CD4-positive, alpha-beta T cell treated with Interleukin-6 for 4 hours (primary cell): ENCODE measurements at regions not wholly inside any gene's neighbourhood (a gene's known extent, or its start where the extent isn't known, plus 50 kb on each side); places are given as distances from the start of the nearest gene placed in this dataset.

Experiments used
- DNase-seq: peaks from one replicate; pipeline ENCODE4 v3.0.0-alpha.2; 2020; ENCODE audit warnings: mixed read lengths

DNA sequence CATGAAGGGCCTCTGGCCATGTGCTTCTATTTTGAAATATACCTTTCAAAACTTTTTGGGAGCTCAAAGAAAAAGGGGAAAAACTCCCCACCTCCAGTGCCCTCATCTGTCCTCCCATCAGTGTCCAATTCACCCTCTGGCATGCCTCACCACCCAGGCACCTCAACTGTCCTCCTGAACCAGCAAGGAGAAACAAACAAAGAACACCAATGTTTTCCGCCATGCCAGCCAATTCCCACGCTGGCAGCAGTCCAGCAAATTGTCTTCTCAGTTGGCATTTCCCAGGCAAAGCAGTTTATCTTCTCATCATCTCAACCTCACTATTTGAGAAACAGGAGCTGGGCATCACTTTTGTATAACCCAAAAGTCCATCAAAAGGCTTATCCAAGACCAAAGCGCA, 496.9 kb downstream of the SOX6 start:
- no peak for DNase-seq

DNA sequence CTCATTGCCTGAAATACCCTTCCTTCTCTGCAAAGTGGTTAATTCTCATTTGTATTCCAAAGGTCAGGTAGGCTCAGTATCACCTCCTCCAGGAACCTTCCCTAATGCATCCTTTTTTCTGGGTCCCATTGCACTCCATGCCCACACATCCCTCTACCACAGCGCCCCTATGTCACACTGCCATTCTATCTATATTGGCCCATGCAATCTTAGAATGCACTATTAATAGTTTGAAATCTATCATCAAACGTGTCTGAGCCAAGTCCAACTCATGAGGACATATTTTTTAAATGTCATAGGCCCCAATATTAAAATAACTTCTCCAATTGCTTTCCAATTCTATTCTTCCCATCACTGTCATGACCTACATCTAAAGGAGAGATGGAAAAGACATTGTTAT, 495.1 kb downstream of the SOX6 start:
- no peak for DNase-seq

DNA sequence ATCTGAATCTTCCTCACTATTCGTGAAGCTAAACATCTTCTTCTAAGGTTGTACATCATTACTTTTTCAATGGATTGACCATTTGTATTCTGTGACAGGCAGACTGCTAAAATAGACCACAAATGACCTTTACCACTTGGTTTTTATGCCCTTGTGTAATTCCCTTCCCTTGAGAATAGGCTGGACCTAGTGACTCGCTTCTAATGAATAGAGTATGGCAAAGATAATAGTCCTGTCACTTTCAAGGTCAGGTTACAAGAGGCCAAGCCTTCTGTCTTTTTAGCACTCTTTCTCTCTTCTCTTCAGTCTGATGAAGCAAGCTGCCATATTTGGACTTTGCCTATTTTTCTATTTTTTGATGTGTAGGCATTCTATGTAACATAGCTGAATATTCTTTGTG, 492.9 kb downstream of the SOX6 start:
- DNase-seq: no peak

DNA sequence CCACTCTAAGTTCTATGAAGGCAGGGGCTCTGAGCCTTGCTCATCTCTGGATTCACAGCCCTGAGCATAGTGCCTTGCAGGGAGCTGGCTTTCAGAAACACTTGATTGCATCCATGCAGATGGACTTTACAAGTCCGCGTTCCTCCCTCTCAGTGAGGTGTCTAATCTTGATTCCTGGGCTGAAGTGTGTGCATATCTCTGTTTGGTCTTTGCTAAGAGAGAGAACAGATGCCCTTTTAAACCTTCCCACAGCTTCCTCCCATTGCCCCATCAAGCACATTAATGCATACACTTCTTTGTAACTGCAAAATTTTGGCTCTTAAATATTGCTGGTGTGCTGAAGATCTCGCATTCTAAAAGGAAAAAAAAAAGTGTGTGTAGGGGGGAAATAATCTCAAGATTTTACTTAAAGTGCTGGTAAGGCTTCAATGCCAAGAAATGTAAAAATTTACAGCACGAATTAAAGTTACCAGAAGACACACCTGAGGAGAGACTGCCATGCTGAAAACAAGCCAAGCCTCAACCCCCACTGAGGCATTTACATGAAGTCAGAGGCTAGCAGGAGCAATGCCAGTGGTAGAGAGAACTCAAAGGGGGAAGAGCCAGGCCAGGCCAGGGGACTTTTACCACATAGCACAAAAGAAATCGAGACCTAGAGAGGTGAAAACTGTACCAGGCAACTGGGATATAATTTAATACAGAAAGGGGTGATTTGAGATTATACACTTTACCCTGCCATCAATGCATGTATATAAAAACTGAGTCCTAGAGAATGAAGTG, 492.1 kb downstream of the SOX6 start:
- DNase-seq: no peak

DNA sequence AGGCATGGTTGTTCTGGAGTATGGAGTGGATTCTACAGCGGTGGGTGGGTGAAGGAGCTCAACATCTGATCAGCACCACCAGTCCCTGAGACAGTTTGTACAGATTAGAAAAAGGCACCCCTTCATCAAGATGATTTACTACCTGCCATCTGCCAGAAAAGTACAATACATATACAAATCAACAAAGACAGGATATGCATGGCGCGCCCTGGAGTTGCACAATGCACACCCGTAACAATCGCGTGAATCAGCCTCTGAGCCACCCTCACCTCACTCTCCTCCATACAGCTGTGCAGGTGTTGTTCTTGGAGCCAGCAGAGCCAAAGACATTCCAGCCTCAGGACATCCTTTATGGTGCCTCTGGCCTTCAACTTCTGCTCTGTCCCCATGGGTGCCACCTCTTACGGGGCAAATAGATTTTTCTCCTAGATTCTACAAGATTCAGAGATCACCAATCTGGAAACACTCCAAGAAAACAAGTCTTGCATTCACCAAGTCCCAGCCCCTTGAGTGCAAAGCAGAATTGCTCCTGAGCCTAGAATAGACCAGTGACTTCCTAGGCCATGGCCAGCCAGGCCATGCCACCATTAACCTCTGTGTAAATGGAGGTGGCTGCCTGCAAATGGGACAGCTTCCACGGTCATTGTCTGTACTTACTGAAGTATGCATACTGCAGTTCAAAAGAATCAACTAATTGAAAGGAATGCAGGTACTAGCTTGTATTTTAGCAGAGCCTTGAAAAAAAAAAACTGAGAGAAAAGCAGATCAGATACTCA, 490.9 kb downstream of the SOX6 start:
- no peak for DNase-seq

DNA sequence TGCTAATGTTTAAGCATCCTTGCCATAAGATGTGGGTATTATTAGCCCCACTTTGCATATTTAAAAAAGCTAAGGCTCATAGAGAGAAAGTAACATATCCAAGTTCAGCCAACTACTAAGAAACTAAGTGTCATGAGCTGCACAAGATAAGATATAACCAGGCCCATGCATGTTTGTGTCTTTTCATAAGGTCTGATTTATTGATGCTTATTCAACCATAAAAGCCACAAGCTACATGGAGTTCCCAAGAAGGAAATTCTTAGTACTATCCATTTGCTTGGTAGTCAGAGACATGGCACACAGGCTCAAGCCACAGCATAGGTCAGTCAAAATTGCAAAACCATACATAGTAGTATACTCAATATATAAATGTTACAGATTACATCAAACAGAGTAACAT, 488.5 kb downstream of the SOX6 start:
- no peak for DNase-seq

DNA sequence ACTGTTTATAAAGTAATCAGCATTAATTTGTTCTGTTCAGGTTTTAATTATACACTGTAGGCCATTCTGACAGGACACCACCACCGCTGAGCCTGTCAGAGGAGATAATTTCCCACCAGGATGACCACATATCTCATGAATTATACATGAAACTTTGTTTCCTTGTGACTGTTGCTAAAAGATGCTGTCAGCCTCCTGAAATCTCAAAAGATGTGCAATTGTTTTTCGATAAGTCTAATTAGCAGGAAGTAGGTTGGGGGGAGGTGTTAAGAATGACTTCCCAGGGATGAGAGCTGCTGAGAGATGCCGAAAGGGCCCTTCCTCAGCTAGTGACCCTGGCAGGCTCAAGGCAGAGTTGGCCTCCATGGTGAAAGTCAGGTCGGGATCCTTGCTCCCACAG, 485.4 kb downstream of the SOX6 start:
- DNase-seq: no peak

DNA sequence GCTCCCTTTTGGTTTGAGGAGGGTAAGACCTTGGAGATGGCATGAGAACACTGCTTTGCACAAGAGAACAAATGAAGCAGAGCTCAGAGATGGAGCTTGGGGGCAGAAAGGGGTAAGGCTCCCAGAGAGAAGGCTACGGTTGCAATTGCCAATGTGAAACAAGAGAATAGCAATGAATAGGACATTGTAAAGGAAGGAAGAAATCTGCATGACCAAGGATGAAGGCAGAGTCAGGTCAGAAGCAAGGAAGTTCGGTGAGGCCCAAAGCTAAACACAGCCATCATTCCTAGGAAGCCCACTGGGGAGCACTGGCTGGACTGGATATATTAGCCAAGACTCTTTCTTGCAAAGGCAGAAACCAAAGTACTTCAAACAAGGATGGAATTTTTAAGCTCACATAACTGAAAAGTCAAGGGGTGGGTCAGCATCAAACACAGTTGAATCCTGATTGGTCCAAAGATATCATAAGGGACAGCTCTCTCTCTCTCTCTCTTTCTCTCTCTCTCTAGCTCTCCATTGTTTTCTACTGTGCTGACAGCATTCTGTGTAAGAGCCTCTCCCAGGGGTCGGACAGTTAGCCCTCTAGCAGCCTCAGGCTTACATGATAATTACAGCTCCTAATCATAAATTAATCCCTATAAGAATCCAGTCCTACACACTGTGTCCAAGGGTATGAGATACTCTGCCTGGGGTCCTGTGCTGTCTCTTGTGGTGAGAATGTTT, 484.3 kb downstream of the SOX6 start:
- DNase-seq: no peak

DNA sequence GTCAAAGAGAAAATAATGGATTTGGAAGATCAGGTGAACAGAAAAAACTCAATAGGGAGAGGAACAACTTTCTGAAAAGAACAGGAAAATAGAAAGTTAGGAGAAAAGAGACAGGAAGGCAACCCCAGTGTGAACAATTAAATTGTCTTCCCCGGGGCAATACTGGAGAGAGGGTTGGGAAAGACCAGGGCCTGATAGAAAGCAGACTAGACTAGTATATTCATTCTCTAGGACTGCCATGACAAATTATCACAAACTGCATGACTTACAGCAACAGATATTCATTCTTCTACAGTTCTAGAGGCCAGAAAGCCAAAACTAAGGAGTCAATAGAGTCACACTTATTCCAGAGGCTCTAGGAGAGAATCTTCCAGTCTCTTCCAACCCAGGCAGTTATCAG, 482.8 kb downstream of the SOX6 start:
- DNase-seq: no peak

DNA sequence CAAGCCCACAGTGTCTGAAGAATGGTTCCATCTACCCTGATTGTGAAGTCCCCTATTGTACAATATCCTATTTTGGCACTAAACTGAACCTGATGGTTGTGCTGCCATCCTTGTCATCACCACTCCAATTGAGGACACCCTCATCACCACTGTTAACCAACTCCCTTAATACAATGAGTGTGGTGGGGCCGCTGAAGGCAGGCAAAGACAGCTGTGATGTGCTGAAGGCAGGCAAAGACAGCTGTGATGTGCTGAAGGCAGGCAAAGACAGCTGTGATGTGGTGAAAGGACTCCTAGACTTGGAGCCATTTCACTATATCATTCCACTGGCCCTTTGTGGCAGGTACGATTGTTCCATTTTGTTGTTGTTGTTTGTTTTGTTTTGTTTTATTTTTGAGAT, 481.6 kb downstream of the SOX6 start:
- no peak for DNase-seq

DNA sequence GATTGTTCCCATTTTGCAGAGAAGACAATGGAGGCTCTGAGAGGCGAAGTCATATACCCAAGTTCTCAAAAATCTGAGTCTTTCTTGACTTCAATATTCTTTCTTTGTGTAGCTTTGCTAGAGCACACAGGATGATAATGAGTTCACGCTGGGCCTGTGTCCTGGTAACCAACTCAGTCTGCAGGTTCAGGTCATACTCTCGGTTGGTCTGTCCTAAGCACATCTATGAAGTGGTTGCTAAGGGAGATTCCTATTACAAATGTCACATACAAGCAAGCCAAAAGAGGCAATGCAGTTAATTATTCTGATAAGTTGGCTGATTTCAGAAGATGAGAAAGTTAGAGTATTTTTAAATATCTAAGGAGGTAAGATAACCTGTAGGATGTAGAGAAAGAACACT, 481.0 kb downstream of the SOX6 start:
- no peak for DNase-seq

DNA sequence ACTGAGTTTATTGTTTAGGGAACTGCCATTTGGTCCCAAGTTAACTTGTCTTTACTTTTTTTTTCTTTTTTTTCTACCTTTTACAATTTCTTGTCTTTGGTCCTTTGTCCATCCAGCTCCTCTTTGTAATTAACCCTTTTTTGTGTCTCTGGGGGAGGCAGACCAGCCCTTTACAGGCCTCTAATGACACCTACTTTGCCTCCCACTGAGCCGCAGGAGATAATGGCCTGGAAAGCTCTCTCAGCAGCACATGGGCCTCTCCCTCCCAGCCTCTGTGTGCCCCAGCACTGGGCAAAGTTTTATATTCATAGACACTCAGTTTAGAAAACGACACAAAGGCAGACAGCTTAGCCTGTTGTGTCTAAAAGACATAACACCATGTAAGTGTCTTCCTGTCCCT, 480.4 kb downstream of the SOX6 start:
- DNase-seq: no peak

DNA sequence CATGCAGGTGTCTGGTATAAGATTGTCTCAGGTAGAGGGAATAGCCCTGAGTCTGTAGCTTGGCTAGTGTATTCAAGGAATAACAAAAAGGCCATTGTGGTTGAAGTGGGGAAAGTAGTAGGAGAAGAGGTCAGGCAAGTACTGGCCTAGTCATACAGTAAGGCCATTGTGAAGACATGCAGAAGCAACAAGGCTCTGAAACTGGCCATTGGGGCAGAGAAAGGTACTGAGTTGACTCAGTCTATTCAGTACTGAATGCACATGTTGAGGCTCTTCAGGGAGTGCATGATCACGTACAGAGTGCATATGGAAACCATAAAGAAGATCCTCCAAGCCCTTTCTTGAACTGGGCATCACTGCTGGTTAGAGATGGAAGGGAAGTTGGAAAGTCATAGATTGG, 477.6 kb downstream of the SOX6 start:
- DNase-seq: no peak

DNA sequence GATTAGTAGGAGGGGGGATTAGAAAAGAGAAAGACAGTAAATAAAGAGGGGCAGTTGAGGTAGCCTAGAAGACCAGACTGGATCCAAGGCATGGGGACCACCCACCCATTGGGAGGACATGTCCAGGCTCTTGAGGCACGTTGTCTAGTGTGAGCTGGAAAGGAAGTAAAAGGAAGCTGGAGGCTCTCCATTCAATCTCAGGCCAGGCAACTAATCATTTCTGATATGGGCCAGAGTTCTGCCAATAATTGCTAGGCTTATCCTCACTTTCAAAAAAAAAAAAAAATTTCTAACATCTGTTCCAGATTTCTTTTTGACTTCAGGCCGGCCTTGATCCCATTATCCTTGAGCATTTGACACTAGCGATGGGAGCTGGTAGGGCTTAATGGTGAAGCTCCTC, 476.1 kb downstream of the SOX6 start:
- DNase-seq: no peak

DNA sequence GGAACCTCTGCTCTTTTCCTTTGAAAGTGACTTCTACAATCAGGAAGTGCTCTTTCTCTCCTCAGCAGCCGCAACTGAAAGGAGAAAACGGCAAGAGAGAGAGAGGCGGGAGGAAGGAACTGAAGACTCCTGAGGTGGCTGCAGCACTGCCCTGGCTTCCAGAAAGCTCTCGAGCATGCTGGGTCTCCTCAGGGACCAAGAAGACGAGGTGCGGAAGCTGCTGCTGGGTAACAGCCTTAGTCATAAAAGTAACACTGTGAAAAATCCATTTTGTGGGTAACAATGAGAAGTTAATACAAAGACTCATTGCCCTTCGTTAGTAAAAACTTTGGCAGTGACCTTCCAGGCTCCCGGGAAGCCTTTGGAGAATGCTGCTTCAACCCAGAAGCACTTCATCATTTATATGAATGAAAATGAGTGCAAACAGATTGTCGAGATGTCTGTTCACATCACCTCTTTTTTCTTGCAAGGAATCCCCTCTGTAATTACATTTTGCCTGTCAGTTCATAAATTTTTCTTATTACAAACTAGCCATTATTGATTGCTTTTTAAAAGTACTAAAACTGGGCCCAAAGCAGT, 473.4 kb downstream of the SOX6 start:
- no peak for DNase-seq

DNA sequence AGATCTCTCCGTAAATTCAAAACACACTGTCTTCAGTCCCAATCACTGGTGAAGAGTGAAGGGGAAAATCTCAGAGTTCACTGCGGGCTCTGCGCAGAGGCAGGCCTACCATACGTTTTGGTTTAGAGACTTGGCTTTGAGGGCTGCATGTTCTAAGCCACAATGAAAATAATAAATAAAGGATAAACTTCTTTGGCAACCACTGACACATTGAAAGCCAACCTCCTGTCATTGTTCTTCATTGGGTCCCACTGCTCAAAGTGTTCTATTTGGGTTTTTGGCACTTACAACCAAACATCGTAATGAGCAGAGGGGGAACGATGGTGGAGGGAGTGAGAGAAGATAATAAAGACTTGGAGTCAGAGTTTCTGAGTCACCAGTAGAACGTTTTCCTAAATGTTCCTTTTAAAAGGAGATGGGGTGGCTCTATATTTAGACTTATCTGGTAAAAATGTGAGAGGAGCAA, 472.9 kb downstream of the SOX6 start:
- DNase-seq: no peak

DNA sequence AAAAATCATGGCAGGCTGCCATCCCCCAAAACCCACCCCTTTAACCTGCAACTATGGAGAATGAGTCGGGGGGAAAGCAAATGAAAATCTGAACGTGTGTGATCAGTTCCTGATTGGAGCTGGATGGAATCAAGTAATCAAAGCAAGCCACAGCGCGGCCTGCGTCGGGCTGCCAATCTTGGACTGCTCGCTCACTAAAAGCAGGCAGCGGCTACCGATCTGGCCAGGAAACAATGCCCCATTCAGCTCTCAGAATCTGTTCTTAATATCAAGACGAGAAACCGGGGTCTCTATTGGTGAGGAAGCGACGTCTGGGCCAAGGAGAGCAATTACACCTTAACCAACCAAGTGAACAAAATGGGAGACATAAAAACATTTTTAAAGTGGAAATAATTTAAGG, 472.2 kb downstream of the SOX6 start:
- DNase-seq: no peak

DNA sequence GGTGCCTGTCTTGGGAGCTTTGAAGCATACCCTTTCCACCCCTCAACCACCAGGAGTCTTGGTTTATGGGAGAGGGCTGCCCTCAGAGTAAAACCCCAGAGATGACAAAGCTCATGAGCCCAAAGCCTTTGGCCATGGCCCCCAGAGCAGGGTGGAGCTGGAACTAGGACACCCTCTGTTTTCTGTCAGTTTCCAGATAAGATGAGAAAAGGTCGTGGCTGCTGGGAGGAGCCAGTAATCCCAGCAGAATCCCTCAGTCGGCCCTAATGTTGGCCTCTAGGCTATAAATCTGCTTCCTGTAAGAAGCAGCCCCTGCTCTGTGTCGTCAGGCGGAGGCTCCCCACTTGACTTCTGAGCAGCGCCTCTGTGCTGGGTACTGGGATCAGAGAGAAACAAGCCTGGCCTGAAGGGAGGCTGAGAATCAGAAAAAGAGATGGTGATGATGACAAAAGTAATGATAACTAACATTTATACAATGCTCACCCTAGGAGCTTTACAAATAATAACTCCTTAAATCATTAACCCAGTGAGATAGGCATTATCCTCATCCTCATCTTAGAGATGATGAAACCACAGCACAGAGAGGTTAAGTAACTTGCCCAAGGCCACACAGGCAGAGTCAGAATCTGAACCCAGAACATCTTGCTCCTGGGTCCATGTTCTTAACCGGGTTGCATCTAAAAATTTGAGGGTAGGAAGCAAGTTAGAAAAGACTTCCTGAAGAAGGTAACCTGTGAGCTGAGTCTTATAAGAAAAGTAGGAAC, 471.4 kb downstream of the SOX6 start:
- DNase-seq: no peak

DNA sequence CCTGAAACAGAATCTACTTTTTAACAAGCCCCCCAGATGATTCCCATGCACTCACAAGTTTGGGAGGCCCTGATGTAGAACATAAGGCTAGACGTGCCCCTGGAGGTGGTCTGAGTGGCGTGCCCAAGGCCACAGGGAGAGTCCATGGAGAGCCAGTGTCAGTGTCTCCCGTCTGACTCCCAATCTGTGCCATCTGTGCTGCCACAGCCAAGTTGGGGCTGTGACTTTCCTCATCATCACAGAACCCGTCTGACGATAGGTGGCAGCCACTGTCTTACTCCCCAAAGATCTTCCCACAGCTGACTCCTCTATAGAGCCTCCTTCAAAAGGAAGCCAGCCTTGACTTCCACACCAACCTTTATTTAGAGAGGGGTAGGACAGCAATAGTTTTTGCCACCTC, 470.5 kb downstream of the SOX6 start:
- DNase-seq: no peak

DNA sequence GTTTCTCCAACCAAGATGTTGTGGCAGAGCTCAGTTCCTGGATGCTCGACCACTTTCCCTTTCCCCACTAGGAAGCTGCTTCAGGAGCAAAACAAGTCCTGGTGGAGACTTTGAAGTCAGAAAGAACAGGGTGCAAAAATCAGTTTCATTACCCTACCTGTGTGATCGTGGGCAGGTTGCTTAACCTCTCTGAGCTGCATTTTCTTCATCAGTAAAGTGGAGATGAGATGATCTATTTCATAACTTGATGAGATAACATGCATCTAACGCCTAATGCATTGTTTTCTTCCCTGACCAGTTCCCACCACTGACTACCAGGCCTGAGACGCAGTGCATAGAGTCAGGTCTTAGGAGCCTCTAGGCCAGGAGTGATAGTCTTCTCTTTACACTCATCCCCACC, 470.0 kb downstream of the SOX6 start:
- no peak for DNase-seq

DNA sequence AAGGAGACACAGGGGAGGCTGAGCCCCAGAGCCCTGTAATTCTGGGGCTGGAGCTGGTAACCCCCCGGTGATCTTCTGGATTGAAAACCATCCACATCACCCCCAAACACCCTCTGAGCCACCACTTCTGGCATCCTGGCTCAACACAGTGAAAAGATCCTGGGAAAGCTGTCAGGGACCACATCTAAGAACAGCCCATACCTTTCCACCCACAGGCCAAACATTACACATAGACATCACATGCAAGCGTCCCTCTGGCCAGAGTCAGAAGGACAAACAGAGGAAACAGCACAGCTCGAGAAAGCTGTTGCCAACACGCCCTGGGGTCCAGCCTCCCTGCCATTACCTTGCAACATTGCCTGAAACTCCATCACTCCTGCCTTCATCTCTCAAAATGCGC, 469.5 kb downstream of the SOX6 start:
- no peak for DNase-seq

DNA sequence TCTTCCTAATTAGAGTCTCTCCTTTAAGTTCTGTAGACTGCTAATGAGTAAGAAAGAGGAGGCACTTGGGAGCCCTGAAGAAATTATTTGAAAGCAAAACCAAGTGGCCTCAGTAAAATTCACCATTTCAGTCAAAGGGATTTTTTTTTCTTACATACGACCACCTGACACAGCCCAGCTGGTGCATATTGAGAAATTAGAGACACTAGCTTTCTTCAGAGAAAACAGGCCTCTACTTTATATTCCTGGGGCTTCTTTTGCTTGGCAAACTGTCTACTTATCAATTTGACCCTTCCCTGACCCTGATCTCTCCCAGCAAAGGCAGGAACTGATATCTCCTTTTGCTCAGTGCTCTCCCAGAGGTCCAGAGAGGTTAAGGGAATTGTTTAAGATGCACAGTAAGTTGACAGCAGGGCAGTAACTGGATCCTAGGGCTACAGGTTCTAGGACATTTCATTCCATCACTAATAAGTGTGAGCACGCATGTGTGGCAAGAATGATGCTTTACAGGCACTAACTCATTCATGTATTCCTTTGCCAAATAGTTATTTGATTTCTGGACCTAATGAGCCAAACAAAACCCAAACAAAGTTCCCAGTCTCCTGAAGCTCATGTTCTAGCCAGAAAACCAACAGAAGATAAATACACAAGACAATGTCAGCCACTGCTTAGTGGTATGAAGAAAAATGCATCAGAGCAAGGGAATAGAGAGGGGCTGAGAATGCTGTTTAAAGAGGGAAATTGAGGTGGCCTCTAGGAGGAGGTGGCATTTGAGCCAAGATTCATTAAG, 467.6 kb downstream of the SOX6 start:
- no peak for DNase-seq
